Right ventricle myocardium superior (tissue), 1 donor: ENCODE measurements at regions not wholly inside any gene's neighbourhood (a gene's known extent, or its start where the extent isn't known, plus 50 kb on each side); places are given as distances from the start of the nearest gene placed in this dataset.

Source experiments
- ATAC-seq: fragments of 200-7000 bp; cut with Tn5 transposase; one replicate; pipeline ENCODE4 v1.9.1; 2020; ENCODE audit warnings: mild to moderate bottlenecking; ENCODE audit not compliant: poor library complexity
- DNase-seq: peaks from one replicate; pipeline ENCODE4 v3.0.0-alpha.2; 2020
- intact Hi-C: fragments of 100-400 bp; cut with DNase I; formaldehyde crosslinking; loops from one replicate; pipeline ENCODE4 v1.11.2; 2022
- donor health status: DM: no; HTN: yes; CAD: no; lungs with severe emphysema.

- no peak for DNase-seq
Measured at GRCh38 chr14:62283837-62284236, 521.6 kb downstream of the SNAPC1 start.

DNA sequence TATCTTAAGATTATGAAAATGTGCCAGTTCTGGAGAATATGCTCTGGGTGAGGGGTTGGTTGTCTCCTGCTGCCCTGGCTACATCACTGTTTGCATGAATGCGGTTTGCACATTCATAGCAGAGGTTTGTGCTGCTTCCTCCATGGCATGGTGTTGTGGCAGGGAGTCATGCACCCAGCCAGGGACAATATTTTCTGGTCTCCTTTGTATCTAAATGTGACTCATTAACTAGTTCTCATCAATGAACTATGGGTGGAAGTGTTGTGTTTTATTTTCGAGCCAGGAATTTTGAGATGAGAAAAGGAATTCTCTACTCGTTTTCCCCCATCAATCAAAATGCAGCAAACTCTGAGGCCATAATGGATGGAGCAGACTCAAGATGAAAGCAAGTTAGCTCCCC, 527.3 kb downstream of the SNAPC1 start:
- DNase-seq: no peak
- no peak for ATAC-seq
- intact Hi-C loops: no loop called here

More at GRCh38 chr14:62283837-62284236, 521.6 kb downstream of the SNAPC1 start:
- ATAC-seq: no peak
- intact Hi-C loops: no loop called here

- ATAC-seq (no peak), DNase-seq (no peak)
- intact Hi-C loops: no loop called here
Measured at GRCh38 chr14:62301080-62301479, 538.9 kb downstream of the SNAPC1 start.

DNA sequence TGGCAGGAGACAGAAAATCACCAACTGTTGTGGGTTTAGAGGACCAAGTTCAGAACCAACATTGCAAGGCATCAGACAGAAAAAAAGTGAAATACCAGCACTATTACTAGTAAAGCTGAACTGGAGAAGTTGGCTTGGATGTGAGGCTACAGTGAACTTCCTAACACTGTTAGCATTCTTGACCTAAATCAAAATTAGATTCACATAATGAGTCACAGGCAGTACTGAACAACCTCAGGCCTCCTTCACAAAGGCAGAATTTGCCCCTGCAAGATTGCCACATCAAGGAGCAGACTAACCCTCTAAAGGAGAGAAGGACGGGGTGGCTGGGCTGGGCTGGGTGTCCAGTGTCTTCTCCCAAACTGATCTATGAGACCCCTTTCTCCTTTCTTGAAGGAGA, 539.7 kb downstream of the SNAPC1 start:
- no peak for ATAC-seq
- no peak for DNase-seq
- intact Hi-C loops: no loop called here

DNA sequence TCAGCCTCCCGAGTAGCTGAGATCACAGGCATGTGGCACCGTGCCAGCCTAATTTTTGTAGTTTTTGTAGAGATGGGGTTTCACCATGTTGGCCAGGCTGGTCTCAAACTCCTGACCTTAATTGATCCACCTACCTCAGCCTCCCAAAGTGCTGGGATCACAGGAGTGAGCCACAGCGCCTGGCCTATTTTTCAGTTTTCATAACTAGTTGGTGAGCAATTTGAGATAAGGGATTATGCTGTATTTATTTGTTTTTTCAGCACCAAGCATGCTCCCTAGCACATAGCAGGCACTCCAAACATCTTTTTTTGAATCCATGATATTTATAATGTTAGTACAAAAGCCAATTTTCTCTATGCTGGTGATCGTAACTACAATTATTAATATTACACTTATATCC, 541.2 kb downstream of the SNAPC1 start:
- no peak for ATAC-seq
- intact Hi-C loops: no loop called here

GRCh38 chr14:62304257-62304656, 542.0 kb downstream of the SNAPC1 start:
- intact Hi-C loops: no loop called here
- ATAC-seq: no peak
- no peak for DNase-seq

More for the DNA sequence above, 541.2 kb downstream of the SNAPC1 start:
- DNase-seq: no peak

DNA sequence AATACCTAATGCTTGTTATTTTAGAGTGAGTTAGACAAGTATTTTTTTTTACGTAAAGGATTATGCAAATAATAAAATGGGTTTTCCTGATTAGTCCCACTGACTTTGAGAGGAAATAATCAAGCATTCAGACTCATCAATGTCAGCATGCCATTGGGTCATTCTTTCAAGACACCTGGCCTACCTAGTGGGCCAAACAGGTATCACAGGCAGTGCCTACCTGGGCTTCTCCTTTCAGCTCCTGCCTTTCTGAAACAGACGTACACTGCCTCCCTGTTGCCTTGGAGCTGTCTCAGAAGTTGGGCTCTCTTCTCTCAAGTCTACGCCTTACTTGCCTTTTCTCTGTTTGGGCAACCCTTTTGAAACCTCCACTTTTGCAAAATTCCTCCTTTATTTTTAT, 545.6 kb downstream of the SNAPC1 start:
- intact Hi-C loops: no loop called here
- DNase-seq: no peak
- ATAC-seq: no peak

- no peak for ATAC-seq
- intact Hi-C loops: no loop called here
Measured at GRCh38 chr14:62308316-62308715, 546.1 kb downstream of the SNAPC1 start.

DNA sequence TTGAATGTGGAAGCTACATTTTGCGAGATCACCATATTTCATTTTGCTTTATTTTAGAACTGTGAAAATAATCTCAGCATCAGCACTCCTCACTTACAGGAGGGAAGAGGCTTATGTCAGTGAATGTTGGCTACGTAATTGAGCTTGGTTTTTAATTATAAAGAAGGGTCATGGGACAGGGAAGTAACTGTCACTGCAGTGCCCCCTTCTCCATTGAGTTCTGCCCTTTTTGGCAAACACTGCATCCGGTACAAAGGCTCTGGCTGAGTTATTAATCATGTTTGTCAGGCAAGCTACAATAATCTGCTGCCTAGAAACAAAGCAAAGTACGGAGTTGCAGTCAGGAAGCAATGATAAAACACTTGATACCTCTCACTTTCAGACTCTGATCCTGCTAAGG, 546.7 kb downstream of the SNAPC1 start:
- intact Hi-C loops: no loop called here
- ATAC-seq (no peak), DNase-seq (no peak)

More at GRCh38 chr14:62308316-62308715, 546.1 kb downstream of the SNAPC1 start:
- DNase-seq: no peak

GRCh38 chr14:62313212-62313611, 551.0 kb downstream of the SNAPC1 start:
- DNase-seq: no peak
- intact Hi-C loops: no loop called here
- no peak for ATAC-seq

DNA sequence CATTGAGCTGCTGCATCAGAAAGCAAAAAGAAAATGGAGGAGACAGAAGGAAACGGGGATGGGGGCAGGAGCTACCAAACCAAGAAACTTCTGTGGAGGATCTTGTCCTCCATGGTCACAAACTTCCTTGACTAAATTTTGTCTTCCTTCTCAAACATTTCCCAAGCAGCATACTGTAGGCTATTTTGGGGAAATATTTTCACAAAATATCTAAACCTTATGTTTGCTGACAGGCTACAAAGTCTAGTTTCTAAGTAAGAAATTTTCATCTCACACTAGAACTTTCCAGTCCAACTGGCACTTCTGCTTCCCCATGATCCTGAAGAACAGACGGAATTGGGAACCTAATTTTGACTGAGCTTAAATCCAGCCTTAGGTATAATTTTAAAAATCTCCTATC, 552.0 kb downstream of the SNAPC1 start:
- intact Hi-C loops: no loop called here
- no peak for ATAC-seq
- no peak for DNase-seq

DNA sequence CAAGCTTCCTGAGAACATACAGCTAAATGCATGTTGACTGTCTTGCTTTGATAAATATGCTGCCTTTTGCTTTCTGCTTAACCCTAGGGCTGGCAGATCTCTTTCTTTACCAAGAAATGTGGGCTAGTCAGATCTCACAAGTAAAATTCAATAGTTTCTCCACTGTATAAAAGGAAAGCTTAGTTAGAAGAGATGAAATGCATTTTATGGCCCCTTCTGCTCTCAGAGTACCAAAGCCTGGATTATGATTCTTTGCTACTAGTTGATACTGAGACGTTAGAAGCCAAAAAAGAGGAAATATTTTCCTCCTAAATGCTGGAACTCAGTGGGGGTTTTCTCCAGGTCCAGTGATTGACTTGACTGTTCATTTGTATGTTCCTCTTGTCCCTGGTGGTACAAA, 552.7 kb downstream of the SNAPC1 start:
- intact Hi-C loops: no loop called here

DNA sequence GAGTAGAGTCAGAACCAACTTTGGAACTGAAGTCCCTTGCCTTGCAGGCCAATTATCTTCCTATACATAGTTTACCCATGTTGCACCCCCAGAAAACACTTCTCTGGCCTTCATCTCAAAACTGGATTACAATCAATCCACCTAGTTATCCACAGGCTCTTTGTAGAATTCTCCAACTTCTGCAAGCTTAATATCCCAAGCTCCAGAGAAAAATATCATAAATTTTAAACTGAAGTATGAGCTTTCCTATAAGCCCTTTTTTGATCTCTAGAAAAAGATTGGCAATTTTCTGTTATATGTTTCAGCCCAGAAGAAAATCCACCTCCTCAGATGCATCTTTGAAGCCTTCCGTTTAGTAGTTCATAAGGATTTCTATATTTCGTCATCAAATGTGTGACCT, 553.4 kb downstream of the SNAPC1 start:
- intact Hi-C loops: no loop called here
- DNase-seq: no peak
- no peak for ATAC-seq

More for the DNA sequence above, 552.7 kb downstream of the SNAPC1 start:
- ATAC-seq: no peak
- no peak for DNase-seq

DNA sequence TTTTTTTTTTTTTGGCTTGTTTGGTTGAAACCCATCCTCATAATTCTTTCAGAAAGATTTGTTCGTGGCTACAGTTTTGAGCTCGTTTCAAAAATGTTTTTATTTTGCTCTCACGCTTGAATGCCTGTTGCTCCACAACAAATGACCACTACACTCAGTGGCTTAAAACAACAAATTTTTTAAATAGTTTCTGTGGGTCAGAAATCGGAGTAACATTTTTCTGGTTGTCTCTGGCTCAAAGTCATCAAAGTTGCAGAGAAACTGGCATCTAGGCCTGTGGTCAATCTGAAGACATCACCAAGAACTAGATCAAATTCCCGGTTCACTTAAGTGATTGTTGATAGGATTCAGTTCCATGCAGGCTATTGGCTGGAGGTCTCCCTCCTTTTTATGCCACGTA, 560.0 kb downstream of the SNAPC1 start:
- intact Hi-C loops: no loop called here
- DNase-seq: no peak
- ATAC-seq: no peak

DNA sequence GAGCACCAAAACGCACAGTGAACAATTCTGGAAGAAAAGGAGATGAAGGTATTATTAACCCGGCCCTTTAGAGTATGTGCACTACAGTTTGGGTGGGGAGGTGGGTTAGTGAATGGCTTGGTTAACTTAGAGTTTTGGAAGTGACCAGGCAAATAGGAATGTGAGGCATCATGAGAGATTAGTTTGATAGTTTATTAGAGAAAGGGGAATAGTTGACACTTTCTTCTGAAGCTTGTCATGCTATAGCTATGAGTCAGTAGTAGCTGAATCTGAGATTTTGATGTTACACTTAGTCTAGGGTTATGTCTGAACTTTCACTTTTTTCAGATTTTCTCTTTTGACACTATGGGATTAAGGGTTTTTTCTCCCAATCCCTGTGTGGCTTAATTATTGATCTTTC, 567.2 kb downstream of the SNAPC1 start:
- ATAC-seq (no peak), DNase-seq (no peak)
- intact Hi-C loops: no loop called here

- ATAC-seq (no peak), DNase-seq (no peak)
- intact Hi-C loops: no loop called here
Measured at GRCh38 chr14:62347562-62348011, 585.4 kb downstream of the SNAPC1 start.

- intact Hi-C loops: no loop called here
- no peak for DNase-seq
- no peak for ATAC-seq
Measured at GRCh38 chr14:62357362-62357761, 595.1 kb downstream of the SNAPC1 start.

DNA sequence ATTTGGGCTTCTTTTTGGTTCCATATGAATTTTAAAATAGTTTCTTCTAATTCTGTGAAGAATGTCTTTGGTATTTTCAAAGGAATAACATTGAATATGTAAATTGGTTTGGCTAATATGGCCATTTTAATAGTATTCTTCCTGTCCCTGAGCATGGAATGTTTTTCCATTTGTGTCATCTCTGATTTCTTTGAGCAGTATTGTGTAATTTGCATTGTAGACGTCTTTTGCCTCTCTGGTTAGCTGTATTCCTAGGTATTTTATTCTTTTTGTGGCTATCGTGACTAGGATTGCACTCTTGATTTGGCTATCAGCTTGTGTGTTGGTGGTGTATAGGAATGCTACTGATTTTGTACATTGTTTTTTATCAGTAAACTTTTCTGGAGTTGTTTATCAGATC, 601.9 kb downstream of the SNAPC1 start:
- DNase-seq (no peak), ATAC-seq (no peak)
- intact Hi-C loops: no loop called here

GRCh38 chr14:62364800-62365280, 602.6 kb downstream of the SNAPC1 start:
- intact Hi-C loops: no loop called here
- ATAC-seq (no peak), DNase-seq (no peak)

- no peak for ATAC-seq
- intact Hi-C loops: no loop called here
- DNase-seq: no peak
Measured at GRCh38 chr14:62369919-62370560, 607.8 kb downstream of the SNAPC1 start.

GRCh38 chr14:62373944-62374343, 611.7 kb downstream of the SNAPC1 start:
- no peak for ATAC-seq
- intact Hi-C loops: no loop called here
- no peak for DNase-seq
